Endothelial cell (in vitro differentiated cells): ENCODE measurements at regions not wholly inside any gene's neighbourhood (a gene's known extent, or its start where the extent isn't known, plus 50 kb on each side); places are given as distances from the start of the nearest gene placed in this dataset.

ENCODE experiments used
- DNase-seq: peaks from one replicate; pipeline ENCODE4 v3.0.0; 2021; ENCODE audit warnings: low spot score
- H3K27ac Mint-ChIP-seq: one replicate; pipeline ENCODE4 v1.8.0; 2021; ENCODE audit warnings: mixed read lengths, inconsistent platforms; ENCODE audit not compliant: unreplicated experiment
- H3K27me3 Mint-ChIP-seq: one replicate; pipeline ENCODE4 v1.8.0; 2021; ENCODE audit warnings: mild to moderate bottlenecking, moderate library complexity, mixed read lengths, inconsistent platforms; ENCODE audit not compliant: unreplicated experiment
- H3K36me3 Mint-ChIP-seq: one replicate; pipeline ENCODE4 v1.8.0; 2021; ENCODE audit warnings: mild to moderate bottlenecking, low read depth, mixed read lengths, inconsistent platforms; ENCODE audit not compliant: unreplicated experiment
- H3K4me1 Mint-ChIP-seq: one replicate; pipeline ENCODE4 v1.8.0; 2021; ENCODE audit warnings: mild to moderate bottlenecking, mixed read lengths, inconsistent platforms; ENCODE audit not compliant: unreplicated experiment
- H3K4me3 Mint-ChIP-seq: one replicate; pipeline ENCODE4 v1.8.0; 2021; ENCODE audit warnings: mild to moderate bottlenecking, mixed read lengths, inconsistent platforms; ENCODE audit not compliant: unreplicated experiment
- H3K9me3 Mint-ChIP-seq: one replicate; pipeline ENCODE4 v1.8.0; 2021; ENCODE audit warnings: mixed read lengths, inconsistent platforms; ENCODE audit not compliant: unreplicated experiment
- CTCF ChIP-seq: fragments of 200-600 bp; sonication (generic); IDR thresholded peaks from one replicate; pipeline ENCODE4 v1.5.0; 2021; ENCODE audit warnings: antibody characterized with exemption; ENCODE audit not compliant: unreplicated experiment

- DNase-seq = no peak
- no peak overlapping the region for H3K27ac Mint-ChIP-seq
- H3K9me3 Mint-ChIP-seq = no peaks in the 10 kb centered on the region
- no peaks in the 10 kb centered on the region for H3K36me3 Mint-ChIP-seq
- no peak overlapping the region for H3K4me3 Mint-ChIP-seq
- H3K4me1 Mint-ChIP-seq = no peaks in the 10 kb centered on the region
- H3K27me3 Mint-ChIP-seq = no peaks in the 10 kb centered on the region
- no peak for TF ChIP-seq CTCF
These were observed 1026.4 kb upstream of the COX7C start for GRCh38 chr5:85591311-85591710.

- Mint-ChIP-seq H3K27me3 (peaks cover 1% of the 10 kb centered on the region), H3K27ac (no peak overlapping the region), H3K36me3 (no peaks in the 10 kb centered on the region), H3K4me3 (no peak overlapping the region), H3K9me3 (no peaks in the 10 kb centered on the region), H3K4me1 (no peaks in the 10 kb centered on the region)
- TF ChIP-seq CTCF = no peak
- DNase-seq = no peak
These were observed 1014.9 kb upstream of the COX7C start for GRCh38 chr5:85602843-85603242.

- Mint-ChIP-seq H3K4me1 (no peaks in the 10 kb centered on the region), H3K9me3 (no peaks in the 10 kb centered on the region), H3K27ac (no peak overlapping the region), H3K4me3 (no peak overlapping the region), H3K36me3 (no peaks in the 10 kb centered on the region), H3K27me3 (peaks cover 1% of the 10 kb centered on the region)
- no peak for DNase-seq
- no peak for TF ChIP-seq CTCF
These were observed 1013.4 kb upstream of the COX7C start for GRCh38 chr5:85604378-85604777.

GRCh38 chr5:85604786-85605185, 1013.0 kb upstream of the COX7C start:
- Mint-ChIP-seq H3K27me3 (peaks cover 1% of the 10 kb centered on the region), H3K9me3 (no peaks in the 10 kb centered on the region), H3K36me3 (no peaks in the 10 kb centered on the region), H3K4me3 (no peak overlapping the region), H3K4me1 (no peaks in the 10 kb centered on the region), H3K27ac (no peak overlapping the region)
- no peak for DNase-seq
- TF ChIP-seq CTCF = no peak

- H3K4me3 Mint-ChIP-seq = no peak overlapping the region
- no peaks in the 10 kb centered on the region for H3K4me1 Mint-ChIP-seq
- H3K27ac Mint-ChIP-seq = no peak overlapping the region
- TF ChIP-seq CTCF = no peak
- DNase-seq = no peak
- H3K36me3 Mint-ChIP-seq = no peaks in the 10 kb centered on the region
- H3K27me3 Mint-ChIP-seq = peaks cover 1% of the 10 kb centered on the region
- H3K9me3 Mint-ChIP-seq = no peaks in the 10 kb centered on the region
These were observed 1012.4 kb upstream of the COX7C start for GRCh38 chr5:85605381-85605780.
